Peyer's patch (tissue), 4 donors: ENCODE measurements at regions not wholly inside any gene's neighbourhood (a gene's known extent, or its start where the extent isn't known, plus 50 kb on each side); places are given as distances from the start of the nearest gene placed in this dataset.
"Not testable (repeated sequence)": the region's sequence is repeated elsewhere in the genome, so short reads cannot be mapped to it uniquely, and the experiment has no call there.

Source experiments
- CTCF ChIP-seq, 6 experiments: fragments of 450-650 bp in 4 of 6; fragments of 200-600 bp in 2 of 6; sonication (generic) in 1 of 6; IDR thresholded peaks; one replicate each; pipeline ENCODE4 v1.5.1; 2017 to 2019; ENCODE audit warnings: antibody characterized with exemption in 6 of 6, mild to moderate bottlenecking in 3 of 6, moderate library complexity in 1 of 6
- POLR2A ChIP-seq, 2 donors: fragments of 450-650 bp; IDR thresholded peaks; one replicate each; pipeline ENCODE4 v1.5.1; 2017; ENCODE audit warnings: antibody characterized with exemption in 2 of 2, mild to moderate bottlenecking in 2 of 2, moderate library complexity in 2 of 2

- TF ChIP-seq CTCF, POLR2A (IDR thresholded peaks at IDR 0.05): not testable (repeated sequence)
Observed at GRCh38 chr20:30725188-30725587, 532.3 kb upstream of the DEFB115 start.
